ENCODE measurements at regions not wholly inside any gene's neighbourhood (a gene's known extent, or its start where the extent isn't known, plus 50 kb on each side); places are given as distances from the start of the nearest gene placed in this dataset.
"Not testable (repeated sequence)": the region's sequence is repeated elsewhere in the genome, so short reads cannot be mapped to it uniquely, and the experiment has no call there.

DNA sequence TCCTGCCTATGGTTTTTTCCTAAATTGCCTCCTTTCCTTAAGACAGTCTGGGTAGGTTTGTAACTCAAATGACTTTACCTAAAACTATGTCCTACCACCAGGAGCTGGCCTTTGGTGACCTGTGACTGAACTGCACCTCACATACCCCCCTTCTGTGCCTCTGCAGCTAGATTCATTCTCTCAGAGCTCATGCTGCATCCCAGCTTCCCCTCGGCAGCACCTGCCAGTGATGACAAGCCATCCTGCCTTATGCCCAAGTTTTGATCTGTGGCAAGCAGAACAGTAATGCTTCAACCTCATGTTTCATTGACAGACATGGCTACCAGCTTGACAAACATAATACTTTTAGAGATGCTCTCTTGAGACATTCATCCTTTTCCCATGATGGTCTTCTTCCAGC, 141.9 kb downstream of the TSEN15 start:
- ChIA-PET POLR2A (no interaction called here), CTCF (interaction anchor here (1.1 kb wide), 1 partner anchor 15 kb away, joined by 4 read pairs; no protein-coding TSS in a partner anchor)
- TF ChIP-seq, protein P1, sequence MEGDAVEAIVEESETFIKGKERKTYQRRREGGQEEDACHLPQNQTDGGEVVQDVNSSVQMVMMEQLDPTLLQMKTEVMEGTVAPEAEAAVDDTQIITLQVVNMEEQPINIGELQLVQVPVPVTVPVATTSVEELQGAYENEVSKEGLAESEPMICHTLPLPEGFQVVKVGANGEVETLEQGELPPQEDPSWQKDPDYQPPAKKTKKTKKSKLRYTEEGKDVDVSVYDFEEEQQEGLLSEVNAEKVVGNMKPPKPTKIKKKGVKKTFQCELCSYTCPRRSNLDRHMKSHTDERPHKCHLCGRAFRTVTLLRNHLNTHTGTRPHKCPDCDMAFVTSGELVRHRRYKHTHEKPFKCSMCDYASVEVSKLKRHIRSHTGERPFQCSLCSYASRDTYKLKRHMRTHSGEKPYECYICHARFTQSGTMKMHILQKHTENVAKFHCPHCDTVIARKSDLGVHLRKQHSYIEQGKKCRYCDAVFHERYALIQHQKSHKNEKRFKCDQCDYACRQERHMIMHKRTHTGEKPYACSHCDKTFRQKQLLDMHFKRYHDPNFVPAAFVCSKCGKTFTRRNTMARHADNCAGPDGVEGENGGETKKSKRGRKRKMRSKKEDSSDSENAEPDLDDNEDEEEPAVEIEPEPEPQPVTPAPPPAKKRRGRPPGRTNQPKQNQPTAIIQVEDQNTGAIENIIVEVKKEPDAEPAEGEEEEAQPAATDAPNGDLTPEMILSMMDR (IDR thresholded peaks at IDR 0.05; ENCODE audit: insufficient read depth, low read length, missing control alignments): no peak
- no peak for DNase-seq (ENCODE audit: low read depth, low spot score)
- H3K4me3 ChIP-seq (ENCODE audit: low read depth, low read length): no peak overlapping the region

DNA sequence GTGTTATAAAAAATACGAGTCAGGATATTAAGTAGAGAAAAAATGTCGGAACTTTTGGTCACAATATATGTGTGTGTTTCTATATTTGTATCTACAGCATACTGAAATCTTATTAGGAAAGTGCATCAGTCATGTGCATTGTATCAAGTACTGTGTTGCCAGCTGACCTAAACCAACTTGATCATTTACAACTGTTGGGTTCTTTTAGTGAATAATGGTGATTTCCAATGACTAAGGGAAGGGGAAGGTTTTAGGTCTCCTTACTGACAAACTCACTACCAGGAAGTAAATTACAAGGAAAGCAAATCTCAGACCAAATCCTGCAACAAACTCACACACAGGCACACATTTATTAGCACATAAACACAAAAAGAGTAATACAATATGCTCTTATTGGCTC, 142.7 kb downstream of the TSEN15 start:
- no peak overlapping the region for H3K4me3 ChIP-seq (ENCODE audit: low read depth, low read length)
- POLR2A ChIA-PET: no interaction called here
- TF ChIP-seq, protein P1 (IDR thresholded peaks at IDR 0.05; ENCODE audit: insufficient read depth, low read length, missing control alignments): no peak
- no peak for DNase-seq (ENCODE audit: low read depth, low spot score)
- CTCF ChIA-PET: interaction anchor here (1.1 kb wide), 1 partner anchor 15 kb away, joined by 4 read pairs; no protein-coding TSS in a partner anchor

DNA sequence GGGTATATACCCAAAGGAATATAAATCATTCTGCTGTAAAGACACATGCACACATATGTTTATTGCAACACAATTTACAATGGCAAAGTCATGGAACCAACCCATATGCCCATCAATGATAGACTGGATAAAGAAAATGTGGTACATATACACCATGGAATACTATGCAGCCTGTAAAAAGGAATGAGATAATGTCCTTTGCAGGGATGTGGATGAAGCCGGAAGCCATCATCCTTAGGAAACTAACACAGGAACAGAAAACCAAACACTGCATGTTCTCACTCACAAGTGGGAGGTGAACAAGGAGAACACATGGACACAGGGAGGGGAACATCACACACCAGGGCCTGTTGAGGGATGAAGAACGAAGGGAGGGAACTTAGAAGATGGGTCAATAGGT, 144.2 kb downstream of the TSEN15 start:
- DNase-seq (ENCODE audit: low read depth, low spot score); H3K4me3 ChIP-seq (ENCODE audit: low read depth, low read length); POLR2A ChIA-PET: not testable (repeated sequence)
- CTCF ChIA-PET: interaction anchor here (1.3 kb wide), 1 partner anchor 25 kb away, joined by 3 read pairs; no protein-coding TSS in a partner anchor

DNA sequence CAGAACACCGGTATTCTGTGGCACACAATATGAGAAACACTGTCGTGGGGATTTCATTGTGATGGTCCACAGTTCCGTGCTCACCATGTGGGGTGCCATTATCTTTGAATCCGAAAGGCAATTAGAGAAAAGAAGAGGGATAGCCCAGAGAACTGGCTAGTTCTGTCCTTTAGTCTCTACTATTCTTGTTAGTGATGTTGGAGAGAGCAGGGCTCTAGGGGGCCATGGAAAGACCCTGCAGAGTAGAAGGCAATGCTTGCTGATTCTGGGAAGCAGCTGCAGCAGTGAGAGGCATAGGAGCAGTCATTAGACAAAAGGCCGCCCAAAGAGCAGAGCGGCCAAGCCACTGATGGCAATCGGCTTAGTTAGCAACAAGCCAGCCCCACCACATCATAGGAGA, 146.3 kb downstream of the TSEN15 start:
- ChIA-PET POLR2A (no interaction called here), CTCF (no interaction called here)
- H3K4me3 ChIP-seq (ENCODE audit: low read depth, low read length): no peak overlapping the region
- DNase-seq (ENCODE audit: low read depth, low spot score): no peak
- TF ChIP-seq, protein P1 (IDR thresholded peaks at IDR 0.05; ENCODE audit: insufficient read depth, low read length, missing control alignments): no peak

DNA sequence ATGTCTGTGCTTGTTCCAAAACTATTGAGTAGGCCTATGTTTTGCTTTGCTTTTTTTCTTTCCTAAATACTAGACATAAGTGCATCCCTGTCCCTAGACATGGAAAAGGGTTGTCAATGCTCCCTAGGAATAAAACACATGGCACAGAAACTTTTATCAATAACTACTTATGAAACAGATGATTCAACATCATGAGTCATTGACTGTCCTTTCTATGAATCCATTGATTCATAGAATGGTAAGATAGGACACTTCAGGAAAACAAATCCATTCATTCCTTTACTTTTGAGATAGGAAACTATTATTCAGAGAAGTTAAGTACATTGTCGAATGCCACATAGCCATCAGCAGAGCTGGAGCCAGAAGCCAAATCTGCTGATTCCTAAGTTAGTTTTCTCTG, 147.5 kb downstream of the TSEN15 start:
- H3K4me3 ChIP-seq (ENCODE audit: low read depth, low read length): no peak overlapping the region
- DNase-seq (ENCODE audit: low read depth, low spot score): no peak
- CTCF ChIA-PET: interaction anchor here (1.1 to 2.9 kb wide), 2 partner anchors 23 to 122 kb away, joined by 3 to 10 read pairs; no protein-coding TSS in a partner anchor
- TF ChIP-seq, protein P1 (IDR thresholded peaks at IDR 0.05; ENCODE audit: insufficient read depth, low read length, missing control alignments): no peak
- POLR2A ChIA-PET: no interaction called here

DNA sequence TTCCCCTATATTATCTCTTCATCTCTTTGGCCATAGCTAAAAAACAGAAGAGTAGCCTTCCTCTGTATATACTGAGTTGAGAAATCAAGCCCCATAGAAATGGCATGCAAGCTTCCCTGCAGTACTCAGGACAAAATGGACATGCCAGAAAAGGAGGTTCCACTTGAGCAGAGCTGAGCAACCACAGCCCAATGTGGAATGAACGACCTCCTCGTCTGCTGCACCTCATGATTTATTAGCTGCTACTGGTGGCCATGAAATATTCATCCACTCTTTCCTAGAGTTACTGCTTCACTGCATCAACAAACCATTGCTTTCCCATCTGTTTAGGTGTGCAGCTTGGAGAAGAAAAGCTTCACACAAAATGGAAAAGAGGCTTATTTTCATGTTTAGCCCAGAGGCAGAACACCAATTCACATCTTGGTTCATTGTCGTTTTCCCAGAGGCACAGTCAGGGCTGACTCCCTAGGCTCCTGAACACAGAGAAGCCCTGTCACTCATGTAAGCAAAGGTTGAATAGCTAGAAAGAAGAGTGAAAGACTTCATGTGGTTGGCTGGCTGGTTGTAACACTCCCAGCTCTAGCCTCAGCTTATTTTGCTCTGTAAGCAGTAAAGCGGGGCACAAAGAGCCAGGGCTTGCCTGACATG, 148.0 kb downstream of the TSEN15 start:
- no peak for DNase-seq (ENCODE audit: low read depth, low spot score)
- TF ChIP-seq, protein P1 (IDR thresholded peaks at IDR 0.05; ENCODE audit: insufficient read depth, low read length, missing control alignments): no peak
- no peak overlapping the region for H3K4me3 ChIP-seq (ENCODE audit: low read depth, low read length)
- POLR2A ChIA-PET: no interaction called here
- CTCF ChIA-PET: interaction anchor here (1.1 to 2.9 kb wide), 3 partner anchors 8 to 123 kb away, joined by 3 to 10 read pairs (median 4); no protein-coding TSS in a partner anchor

DNA sequence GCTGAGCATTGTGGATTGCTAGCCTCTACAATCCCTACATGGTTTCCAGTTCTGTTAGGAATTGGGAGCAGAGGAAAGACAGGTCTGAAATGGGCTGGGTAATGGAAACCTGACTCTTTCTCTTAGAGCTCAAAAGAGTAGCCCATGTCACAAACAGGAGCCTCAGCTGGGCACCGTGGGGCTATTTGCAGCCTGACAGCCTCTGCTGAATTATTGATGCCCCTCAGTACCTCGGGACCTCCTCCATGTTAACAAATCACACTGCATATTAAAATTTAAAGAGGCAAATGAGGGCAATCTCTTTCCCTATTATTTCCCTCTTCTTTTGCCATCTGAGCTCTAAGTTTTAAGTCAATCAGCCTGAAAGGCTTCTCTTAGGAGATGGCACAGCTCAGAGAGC, 157.1 kb downstream of the TSEN15 start:
- TF ChIP-seq, protein P1 (IDR thresholded peaks at IDR 0.05; ENCODE audit: insufficient read depth, low read length, missing control alignments): no peak

More for the DNA sequence above, 157.1 kb downstream of the TSEN15 start:
- no peak overlapping the region for H3K4me3 ChIP-seq (ENCODE audit: low read depth, low read length)
- DNase-seq (ENCODE audit: low read depth, low spot score): no peak
- POLR2A ChIA-PET: no interaction called here
- CTCF ChIA-PET: interaction anchor here (0.9 to 1.9 kb wide), 2 partner anchors 14 to 15 kb away, joined by 4 read pairs; no protein-coding TSS in a partner anchor
